Mucosa of rectum (tissue), 2 donors: ENCODE measurements at regions not wholly inside any gene's neighbourhood (a gene's known extent, or its start where the extent isn't known, plus 50 kb on each side); places are given as distances from the start of the nearest gene placed in this dataset.
"Not testable (repeated sequence)": the region's sequence is repeated elsewhere in the genome, so short reads cannot be mapped to it uniquely, and the experiment has no call there.

Source experiments
- H3K27ac ChIP-seq, 2 donors: one replicate each; pipeline ENCODE4 v1.7.0; 2013; ENCODE audit warnings: inconsistent platforms in 2 of 2, low read depth in 2 of 2, low read length in 2 of 2
- H3K27me3 ChIP-seq, 2 donors: one replicate each; pipeline ENCODE4 v1.7.0; 2013; ENCODE audit warnings: low read length in 2 of 2; ENCODE audit not compliant: control insufficient read depth in 2 of 2, insufficient read depth in 2 of 2
- H3K36me3 ChIP-seq, 2 donors: one replicate each; pipeline ENCODE4 v1.7.0; 2013; ENCODE audit warnings: low read length in 2 of 2; ENCODE audit not compliant: control insufficient read depth in 2 of 2, insufficient read depth in 2 of 2
- H3K4me1 ChIP-seq, 2 donors: one replicate each; pipeline ENCODE4 v1.7.0; 2013; ENCODE audit warnings: low read length in 2 of 2, mild to moderate bottlenecking in 1 of 2; ENCODE audit not compliant: control insufficient read depth in 2 of 2, insufficient read depth in 2 of 2
- H3K4me3 ChIP-seq, 2 donors: one replicate each; pipeline ENCODE4 v1.7.0; 2013; ENCODE audit warnings: low read length in 2 of 2
- H3K9ac ChIP-seq, 2 donors: one replicate each; pipeline ENCODE4 v1.7.0; 2013; ENCODE audit warnings: low read length in 2 of 2, low read depth in 1 of 2, mild to moderate bottlenecking in 1 of 2
- H3K9me3 ChIP-seq, 2 donors: one replicate each; pipeline ENCODE4 v1.7.0; 2013; ENCODE audit warnings: low read length in 2 of 2; ENCODE audit not compliant: control insufficient read depth in 2 of 2
- donor health status: healthy.
- donor health status: Normal muscosa, but diverticular disease.

GRCh38 chr6:3531481-3531880 lies 74.6 kb upstream of the SLC22A23 start:
- Histone ChIP-seq H3K27me3 (no peaks in the 10 kb centered on the region), H3K27ac (no peak overlapping the region), H3K9ac (no peak overlapping the region), H3K4me1 (peaks cover 0 to 8% of the 10 kb centered on the region in 2 donors), H3K4me3 (no peak overlapping the region), H3K9me3 (no peaks in the 10 kb centered on the region), H3K36me3 (no peaks in the 10 kb centered on the region)

- H3K36me3 ChIP-seq, result no peaks in the 10 kb centered on the region
- no peak overlapping the region for H3K4me3 ChIP-seq
- no peak overlapping the region for H3K9ac ChIP-seq
- no peaks in the 10 kb centered on the region for H3K9me3 ChIP-seq
- peaks cover 0 to 3% of the 10 kb centered on the region in 2 donors for H3K27me3 ChIP-seq
- peaks cover 0 to 8% of the 10 kb centered on the region in 2 donors for H3K4me1 ChIP-seq
- H3K27ac ChIP-seq, result no peak overlapping the region
Observed at GRCh38 chr6:3530515-3530914, 73.7 kb upstream of the SLC22A23 start.

- peaks cover 0 to 3% of the 10 kb centered on the region in 2 donors for H3K27me3 ChIP-seq
- no peaks in the 10 kb centered on the region for H3K9me3 ChIP-seq
- peaks cover 0 to 8% of the 10 kb centered on the region in 2 donors for H3K4me1 ChIP-seq
- H3K9ac ChIP-seq, result no peak overlapping the region
- H3K4me3 ChIP-seq, result no peak overlapping the region
- H3K36me3 ChIP-seq, result no peaks in the 10 kb centered on the region
- H3K27ac ChIP-seq, result no peak overlapping the region
Observed at GRCh38 chr6:3529721-3530120, 72.9 kb upstream of the SLC22A23 start.

- Histone ChIP-seq H3K4me1 (peaks cover 0 to 8% of the 10 kb centered on the region in 2 donors), H3K36me3 (no peaks in the 10 kb centered on the region), H3K27me3 (peaks cover 0 to 3% of the 10 kb centered on the region in 2 donors), H3K9ac (no peak overlapping the region), H3K4me3 (no peak overlapping the region), H3K9me3 (no peaks in the 10 kb centered on the region), H3K27ac (no peak overlapping the region)
Observed at GRCh38 chr6:3529232-3529631, 72.4 kb upstream of the SLC22A23 start.

GRCh38 chr6:3528081-3528671 lies 71.3 kb upstream of the SLC22A23 start:
- not testable (repeated sequence) for H3K9ac ChIP-seq, H3K36me3 ChIP-seq, H3K27me3 ChIP-seq, H3K9me3 ChIP-seq
- Histone ChIP-seq H3K27ac (peak overlapping the region; percentile 3 to 45), H3K4me3 (peak overlapping the region in 1 of 2 donors; percentile 23), H3K4me1 (peaks cover 0 to 10% of the 10 kb centered on the region in 2 donors)

- no peak overlapping the region for H3K9ac ChIP-seq
- no peaks in the 10 kb centered on the region for H3K9me3 ChIP-seq
- no peaks in the 10 kb centered on the region for H3K36me3 ChIP-seq
- H3K4me1 ChIP-seq, result peaks cover 0 to 14% of the 10 kb centered on the region in 2 donors
- H3K4me3 ChIP-seq, result no peak overlapping the region
- H3K27ac ChIP-seq, result no peak overlapping the region
- peaks cover 0 to 3% of the 10 kb centered on the region in 2 donors for H3K27me3 ChIP-seq
Observed at GRCh38 chr6:3527651-3527977, 70.8 kb upstream of the SLC22A23 start.

- Histone ChIP-seq H3K4me1 (peaks cover 0 to 14% of the 10 kb centered on the region in 2 donors), H3K27ac (no peak overlapping the region), H3K9ac (no peak overlapping the region), H3K27me3 (peaks cover 0 to 3% of the 10 kb centered on the region in 2 donors), H3K9me3 (no peaks in the 10 kb centered on the region), H3K4me3 (no peak overlapping the region), H3K36me3 (no peaks in the 10 kb centered on the region)
Observed at GRCh38 chr6:3526962-3527650, 70.3 kb upstream of the SLC22A23 start.

- no peak overlapping the region for H3K9ac ChIP-seq
- H3K4me1 ChIP-seq, result peaks cover 0 to 14% of the 10 kb centered on the region in 2 donors
- no peaks in the 10 kb centered on the region for H3K36me3 ChIP-seq
- no peak overlapping the region for H3K27ac ChIP-seq
- peaks cover 0 to 3% of the 10 kb centered on the region in 2 donors for H3K27me3 ChIP-seq
- H3K4me3 ChIP-seq, result no peak overlapping the region
- H3K9me3 ChIP-seq, result no peaks in the 10 kb centered on the region
Observed at GRCh38 chr6:3525915-3526314, 69.1 kb upstream of the SLC22A23 start.

- no peak overlapping the region for H3K27ac ChIP-seq
- H3K9me3 ChIP-seq, result no peaks in the 10 kb centered on the region
- peaks cover 0 to 3% of the 10 kb centered on the region in 2 donors for H3K27me3 ChIP-seq
- H3K36me3 ChIP-seq, result no peaks in the 10 kb centered on the region
- H3K4me3 ChIP-seq, result no peak overlapping the region
- H3K9ac ChIP-seq, result no peak overlapping the region
- peaks cover 0 to 14% of the 10 kb centered on the region in 2 donors for H3K4me1 ChIP-seq
Observed at GRCh38 chr6:3524456-3524855, 67.6 kb upstream of the SLC22A23 start.

GRCh38 chr6:3523966-3524365 lies 67.1 kb upstream of the SLC22A23 start:
- Histone ChIP-seq H3K36me3 (no peaks in the 10 kb centered on the region), H3K4me1 (peaks cover 0 to 13% of the 10 kb centered on the region in 2 donors), H3K4me3 (no peak overlapping the region), H3K9me3 (no peaks in the 10 kb centered on the region), H3K27me3 (peaks cover 0 to 3% of the 10 kb centered on the region in 2 donors), H3K9ac (no peak overlapping the region), H3K27ac (no peak overlapping the region)
